ENCODE measurements at regions not wholly inside any gene's neighbourhood (a gene's known extent, or its start where the extent isn't known, plus 50 kb on each side); places are given as distances from the start of the nearest gene placed in this dataset.

DNA sequence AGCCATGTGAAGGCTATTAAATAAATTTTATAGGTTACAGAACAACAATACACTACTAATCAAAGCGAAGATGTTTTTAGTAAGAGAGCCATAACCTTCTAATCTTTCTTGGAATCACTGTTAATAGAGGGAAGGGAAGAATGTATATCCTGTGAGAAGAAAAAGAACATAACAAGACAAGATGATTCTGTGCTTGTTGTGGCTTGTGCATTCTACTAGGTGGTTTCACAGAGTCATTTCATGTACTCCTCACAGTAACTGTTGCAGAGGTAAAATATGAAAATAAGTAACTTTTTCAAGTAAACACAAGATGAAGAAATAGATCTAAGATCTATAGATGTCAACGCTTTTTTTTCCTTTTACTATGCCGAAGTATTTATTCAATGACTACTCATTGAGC is 116.9 kb upstream of the FAM83B start:
- no peak overlapping the region for H3K27ac ChIP-seq
- intact Hi-C loops (cut with DNase I; ENCODE audit: low total_unique reads) = no loop called here
- 83 to 84% methylated on average over 3 of the region's 3 CpGs for WGBS, 2 donors
- H3K27me3 ChIP-seq = no peaks in the 10 kb centered on the region
- no peaks in the 10 kb centered on the region for H3K36me3 ChIP-seq (ENCODE audit: low read depth, missing control alignments)
- no peak for TF ChIP-seq POLR2A (IDR thresholded peaks at IDR 0.05)
- TF ChIP-seq, protein P1, sequence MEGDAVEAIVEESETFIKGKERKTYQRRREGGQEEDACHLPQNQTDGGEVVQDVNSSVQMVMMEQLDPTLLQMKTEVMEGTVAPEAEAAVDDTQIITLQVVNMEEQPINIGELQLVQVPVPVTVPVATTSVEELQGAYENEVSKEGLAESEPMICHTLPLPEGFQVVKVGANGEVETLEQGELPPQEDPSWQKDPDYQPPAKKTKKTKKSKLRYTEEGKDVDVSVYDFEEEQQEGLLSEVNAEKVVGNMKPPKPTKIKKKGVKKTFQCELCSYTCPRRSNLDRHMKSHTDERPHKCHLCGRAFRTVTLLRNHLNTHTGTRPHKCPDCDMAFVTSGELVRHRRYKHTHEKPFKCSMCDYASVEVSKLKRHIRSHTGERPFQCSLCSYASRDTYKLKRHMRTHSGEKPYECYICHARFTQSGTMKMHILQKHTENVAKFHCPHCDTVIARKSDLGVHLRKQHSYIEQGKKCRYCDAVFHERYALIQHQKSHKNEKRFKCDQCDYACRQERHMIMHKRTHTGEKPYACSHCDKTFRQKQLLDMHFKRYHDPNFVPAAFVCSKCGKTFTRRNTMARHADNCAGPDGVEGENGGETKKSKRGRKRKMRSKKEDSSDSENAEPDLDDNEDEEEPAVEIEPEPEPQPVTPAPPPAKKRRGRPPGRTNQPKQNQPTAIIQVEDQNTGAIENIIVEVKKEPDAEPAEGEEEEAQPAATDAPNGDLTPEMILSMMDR (IDR thresholded peaks at IDR 0.05) = no peak
- H3K4me3 ChIP-seq = no peak overlapping the region
- no peaks in the 10 kb centered on the region for H3K4me1 ChIP-seq
- DNase-seq = no peak
- no peaks in the 10 kb centered on the region for H3K9me3 ChIP-seq

DNA sequence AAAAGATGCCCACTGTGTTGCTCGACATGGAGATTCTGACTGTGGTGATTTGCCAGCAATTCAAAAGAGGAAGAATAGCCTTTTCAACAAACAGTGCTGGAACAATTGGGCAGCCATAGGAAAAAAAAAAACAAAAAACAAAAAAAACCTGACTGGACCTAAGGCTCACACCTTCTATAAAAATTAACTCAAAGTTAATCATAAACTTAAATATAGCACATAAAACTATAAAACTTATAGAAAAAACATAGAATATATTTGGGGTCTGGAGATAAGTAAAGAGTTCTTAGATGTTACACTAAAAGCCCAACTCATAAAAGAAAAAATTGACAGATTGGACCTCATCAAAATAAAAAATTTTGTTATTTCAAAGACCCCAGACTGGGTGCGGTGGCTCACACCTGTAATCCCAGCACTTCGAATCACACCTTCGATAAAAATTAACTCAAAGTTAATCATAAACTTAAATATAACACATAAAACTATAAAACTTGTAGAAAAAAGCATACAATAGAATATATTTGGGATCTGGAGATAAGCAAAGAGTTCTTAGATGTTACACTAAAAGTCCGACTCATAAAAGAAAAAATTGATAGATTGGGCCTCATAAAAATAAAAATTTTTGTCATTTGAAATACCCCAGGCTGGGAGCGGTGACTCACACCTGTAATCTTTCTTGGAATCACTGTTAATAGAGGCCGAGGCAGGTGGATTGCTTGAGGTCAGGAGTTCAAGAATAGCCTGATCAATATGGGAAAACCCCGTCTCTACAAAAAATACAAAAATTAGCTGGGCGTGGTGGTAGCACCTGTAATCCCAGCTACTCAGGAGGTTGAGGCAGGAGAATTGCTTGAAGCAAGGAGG is 115.6 kb upstream of the FAM83B start:
- Histone ChIP-seq H3K27ac (no peak overlapping the region), H3K4me3 (no peak overlapping the region), H3K9me3 (no peaks in the 10 kb centered on the region), H3K4me1 (no peaks in the 10 kb centered on the region), H3K27me3 (no peaks in the 10 kb centered on the region), H3K36me3 (ENCODE audit: low read depth, missing control alignments) (no peaks in the 10 kb centered on the region)
- no peak for DNase-seq
- intact Hi-C loops (cut with DNase I; ENCODE audit: low total_unique reads) = no loop called here
- 92 to 94% methylated on average over 9 of the region's 9 CpGs for WGBS, 2 donors
- TF ChIP-seq, protein P1 (IDR thresholded peaks at IDR 0.05) = no peak
- TF ChIP-seq POLR2A (IDR thresholded peaks at IDR 0.05) = no peak

DNA sequence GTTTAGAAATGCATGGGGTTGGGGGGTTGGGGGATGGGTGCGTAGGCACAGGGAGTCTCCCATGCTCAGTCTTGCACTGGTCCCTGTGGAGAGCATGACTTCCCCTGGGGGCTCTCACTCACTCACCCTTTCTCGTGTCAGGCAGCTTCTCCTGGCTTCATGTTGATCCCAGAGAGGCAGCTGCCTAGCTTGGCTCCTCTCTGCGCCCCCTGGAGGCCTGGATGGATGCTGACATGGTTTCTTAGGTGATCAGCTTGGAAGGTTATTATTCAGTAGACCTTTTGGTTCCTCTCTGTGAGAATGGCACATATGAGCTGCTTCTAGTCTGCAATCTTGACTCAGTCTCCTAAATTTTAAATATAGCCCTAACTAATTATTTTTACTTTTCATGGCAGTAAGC is 109.3 kb upstream of the FAM83B start:
- no peaks in the 10 kb centered on the region for H3K36me3 ChIP-seq (ENCODE audit: low read depth, missing control alignments)
- no peaks in the 10 kb centered on the region for H3K9me3 ChIP-seq
- H3K27ac ChIP-seq = no peak overlapping the region
- DNase-seq = peak; percentile 77
- 36 to 89% methylated on average over 2 to 3 of the region's 3 CpGs for WGBS, 2 donors
- no peaks in the 10 kb centered on the region for H3K4me1 ChIP-seq
- TF ChIP-seq, protein P1 (IDR thresholded peaks at IDR 0.05) = peak in 2 of 3 experiments; percentile 14 to 19
- TF ChIP-seq POLR2A (IDR thresholded peaks at IDR 0.05) = no peak
- intact Hi-C loops (cut with DNase I; ENCODE audit: low total_unique reads) = no loop called here
- H3K27me3 ChIP-seq = no peaks in the 10 kb centered on the region
- H3K4me3 ChIP-seq = peak overlapping the region; percentile 4 to 44

DNA sequence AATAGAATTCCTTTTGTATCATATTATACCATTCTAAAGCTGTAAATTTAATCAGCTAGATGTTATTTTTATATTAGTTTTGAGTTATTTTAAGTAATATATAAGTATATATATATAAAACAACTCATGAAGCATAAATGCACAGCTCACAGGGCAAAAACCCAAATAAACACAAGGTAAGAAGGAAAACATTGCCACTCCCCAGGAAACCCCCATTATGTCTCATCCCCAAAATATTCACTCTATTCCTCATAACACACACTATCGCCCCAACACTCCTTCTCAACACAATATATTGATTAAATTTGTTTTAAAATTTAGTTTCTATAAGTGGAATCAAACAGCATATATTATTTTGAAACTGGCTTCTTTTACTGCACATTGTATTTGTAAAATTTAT is 98.6 kb upstream of the FAM83B start:
- TF ChIP-seq POLR2A (IDR thresholded peaks at IDR 0.05) = no peak
- TF ChIP-seq, protein P1 (IDR thresholded peaks at IDR 0.05) = no peak
- H3K27me3 ChIP-seq = no peaks in the 10 kb centered on the region
- 81 to 94% methylated on average over 1 of the region's 1 CpG for WGBS, 2 donors
- intact Hi-C loops (cut with DNase I; ENCODE audit: low total_unique reads) = no loop called here
- no peaks in the 10 kb centered on the region for H3K9me3 ChIP-seq
- H3K27ac ChIP-seq = no peak overlapping the region
- H3K4me3 ChIP-seq = no peak overlapping the region
- no peaks in the 10 kb centered on the region for H3K36me3 ChIP-seq (ENCODE audit: low read depth, missing control alignments)
- DNase-seq = no peak
- H3K4me1 ChIP-seq = no peaks in the 10 kb centered on the region

DNA sequence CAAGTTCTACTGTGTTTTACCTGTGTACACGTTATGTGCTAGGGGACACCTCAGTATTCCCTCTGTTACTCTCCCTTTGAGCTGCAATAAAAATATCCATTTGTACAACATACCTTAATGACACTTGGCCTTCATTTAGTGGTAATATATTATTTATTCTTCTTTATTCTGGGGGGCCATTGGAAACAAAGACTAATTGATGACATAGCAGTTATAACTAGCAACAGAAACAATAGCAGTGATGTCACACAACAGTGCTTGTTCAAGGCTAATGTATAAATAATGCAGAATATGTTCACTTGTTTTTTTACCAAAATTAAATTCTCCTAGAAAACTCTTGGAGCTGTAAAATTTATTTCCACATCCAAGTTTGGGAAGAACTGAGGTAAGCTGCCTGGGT is 92.2 kb upstream of the FAM83B start:
- intact Hi-C loops (cut with DNase I; ENCODE audit: low total_unique reads) = no loop called here
- DNase-seq = no peak
- 89 to 95% methylated on average over 1 of the region's 1 CpG for WGBS, 2 donors
- H3K4me1 ChIP-seq = no peaks in the 10 kb centered on the region
- no peak overlapping the region for H3K27ac ChIP-seq
- TF ChIP-seq, protein P1 (IDR thresholded peaks at IDR 0.05) = no peak
- TF ChIP-seq POLR2A (IDR thresholded peaks at IDR 0.05) = no peak
- H3K4me3 ChIP-seq = no peak overlapping the region
- H3K27me3 ChIP-seq = no peaks in the 10 kb centered on the region
- H3K36me3 ChIP-seq (ENCODE audit: low read depth, missing control alignments) = no peaks in the 10 kb centered on the region
- no peaks in the 10 kb centered on the region for H3K9me3 ChIP-seq
